ENCODE measurements at regions not wholly inside any gene's neighbourhood (a gene's known extent, or its start where the extent isn't known, plus 50 kb on each side); places are given as distances from the start of the nearest gene placed in this dataset.

DNA sequence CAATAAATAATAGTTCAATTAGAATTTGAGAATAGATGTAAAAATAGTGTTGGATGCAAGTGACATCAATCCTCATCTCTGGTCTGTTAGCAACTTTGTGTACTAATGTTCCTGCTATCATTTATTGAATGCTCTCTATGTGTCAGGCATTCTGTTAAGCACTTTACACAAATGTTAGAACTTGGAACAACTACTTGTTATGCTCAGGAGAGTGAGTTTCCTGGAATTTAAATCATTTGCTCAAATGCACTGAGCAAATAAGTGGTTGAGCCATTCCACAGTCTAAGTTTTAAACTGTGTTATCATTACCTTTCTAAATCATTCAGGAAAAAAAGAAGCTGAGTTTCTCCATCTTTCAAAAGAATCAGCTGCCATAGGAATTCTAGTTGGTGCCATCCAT, 1327.3 kb upstream of the GOT2 start:
- TF ChIP-seq, protein P1, sequence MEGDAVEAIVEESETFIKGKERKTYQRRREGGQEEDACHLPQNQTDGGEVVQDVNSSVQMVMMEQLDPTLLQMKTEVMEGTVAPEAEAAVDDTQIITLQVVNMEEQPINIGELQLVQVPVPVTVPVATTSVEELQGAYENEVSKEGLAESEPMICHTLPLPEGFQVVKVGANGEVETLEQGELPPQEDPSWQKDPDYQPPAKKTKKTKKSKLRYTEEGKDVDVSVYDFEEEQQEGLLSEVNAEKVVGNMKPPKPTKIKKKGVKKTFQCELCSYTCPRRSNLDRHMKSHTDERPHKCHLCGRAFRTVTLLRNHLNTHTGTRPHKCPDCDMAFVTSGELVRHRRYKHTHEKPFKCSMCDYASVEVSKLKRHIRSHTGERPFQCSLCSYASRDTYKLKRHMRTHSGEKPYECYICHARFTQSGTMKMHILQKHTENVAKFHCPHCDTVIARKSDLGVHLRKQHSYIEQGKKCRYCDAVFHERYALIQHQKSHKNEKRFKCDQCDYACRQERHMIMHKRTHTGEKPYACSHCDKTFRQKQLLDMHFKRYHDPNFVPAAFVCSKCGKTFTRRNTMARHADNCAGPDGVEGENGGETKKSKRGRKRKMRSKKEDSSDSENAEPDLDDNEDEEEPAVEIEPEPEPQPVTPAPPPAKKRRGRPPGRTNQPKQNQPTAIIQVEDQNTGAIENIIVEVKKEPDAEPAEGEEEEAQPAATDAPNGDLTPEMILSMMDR (IDR thresholded peaks at IDR 0.05; ENCODE audit: control insufficient read depth, extremely low read depth, insufficient read depth) = no peak
- no peak overlapping the region for H3K4me3 ChIP-seq (ENCODE audit: low read depth, low read length)
- DNase-seq (ENCODE audit: low read depth) = no peak

DNA sequence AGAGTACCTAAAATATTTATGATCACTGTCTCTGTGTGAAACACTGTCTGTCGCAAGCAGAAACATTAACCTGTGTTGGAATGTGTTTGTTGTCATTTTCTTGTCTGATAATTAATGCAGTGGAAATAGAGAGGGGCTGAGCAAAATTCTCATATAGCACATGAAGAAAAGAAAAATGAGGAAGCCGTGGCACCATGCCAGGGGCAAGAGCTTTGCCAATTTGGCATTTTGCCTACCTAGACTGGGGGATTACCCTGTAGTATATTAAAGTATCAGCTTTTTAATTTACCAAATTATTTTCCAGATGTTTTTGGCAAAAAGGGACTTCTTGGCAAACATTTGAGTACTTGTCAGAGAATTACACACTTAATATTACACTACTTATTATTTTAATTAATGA, 1326.6 kb upstream of the GOT2 start:
- H3K4me3 ChIP-seq (ENCODE audit: low read depth, low read length) = no peak overlapping the region
- DNase-seq (ENCODE audit: low read depth) = no peak
- TF ChIP-seq, protein P1 (IDR thresholded peaks at IDR 0.05; ENCODE audit: control insufficient read depth, extremely low read depth, insufficient read depth) = no peak

DNA sequence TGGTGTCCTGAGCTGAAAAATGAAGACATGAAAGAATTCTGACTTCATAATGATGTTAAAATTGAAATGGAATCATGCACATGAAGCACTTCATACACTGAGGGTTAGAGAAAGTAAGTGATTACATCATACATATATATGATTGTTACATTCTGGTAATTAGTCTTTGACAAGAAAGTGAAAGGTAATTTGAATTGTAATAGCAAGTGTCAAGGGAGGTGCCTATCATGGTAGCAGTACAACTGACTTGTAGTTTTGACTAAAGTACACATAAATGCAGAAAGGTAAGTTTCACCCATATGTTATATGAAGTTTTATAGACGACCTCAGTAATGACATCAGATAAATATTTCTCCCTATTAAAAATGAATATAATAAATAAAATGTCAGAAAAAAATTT, 1325.0 kb upstream of the GOT2 start:
- TF ChIP-seq, protein P1 (IDR thresholded peaks at IDR 0.05; ENCODE audit: control insufficient read depth, extremely low read depth, insufficient read depth) = no peak
- DNase-seq (ENCODE audit: low read depth) = no peak

DNA sequence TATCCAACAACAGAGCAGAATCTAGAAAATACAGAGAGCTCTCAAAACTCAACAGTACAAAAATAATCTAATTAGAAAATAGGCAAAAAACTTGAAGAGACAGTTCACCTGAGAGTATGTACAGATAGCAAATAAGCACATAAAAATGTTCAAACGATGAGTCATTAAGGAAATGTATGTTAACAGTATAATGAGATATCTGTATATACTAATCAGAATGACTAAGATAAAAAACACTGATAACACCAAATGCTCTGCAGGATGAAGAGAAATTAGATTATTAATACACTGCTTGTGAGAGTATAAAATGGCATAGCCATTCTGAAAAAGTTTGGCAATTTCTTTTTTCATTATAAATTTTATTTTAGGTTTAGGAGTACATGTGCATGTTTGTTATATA, 1307.6 kb upstream of the GOT2 start:
- TF ChIP-seq, protein P1 (IDR thresholded peaks at IDR 0.05; ENCODE audit: control insufficient read depth, extremely low read depth, insufficient read depth) = no peak
- no peak overlapping the region for H3K4me3 ChIP-seq (ENCODE audit: low read depth, low read length)
- no peak for DNase-seq (ENCODE audit: low read depth)

More for the DNA sequence above, 1325.0 kb upstream of the GOT2 start:
- no peak overlapping the region for H3K4me3 ChIP-seq (ENCODE audit: low read depth, low read length)

DNA sequence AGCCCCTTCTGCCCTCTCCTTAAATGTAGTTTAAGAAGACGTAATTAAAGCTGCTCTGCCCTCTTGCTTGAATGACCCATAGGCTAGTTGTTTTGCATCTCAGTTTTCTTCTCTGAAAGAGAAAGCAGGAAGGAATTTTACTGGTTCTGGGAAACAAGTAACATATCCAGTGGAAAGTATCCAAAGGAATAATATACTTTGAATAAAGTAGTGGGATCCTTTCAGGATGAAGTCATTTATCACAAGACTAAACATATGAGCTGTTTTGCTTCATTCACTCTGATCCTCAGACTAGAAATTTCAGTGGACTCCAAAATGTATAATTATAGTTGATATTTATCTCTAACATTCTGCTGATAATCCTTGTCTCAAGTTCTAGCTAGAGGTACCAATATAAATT, 1297.6 kb upstream of the GOT2 start:
- TF ChIP-seq, protein P1 (IDR thresholded peaks at IDR 0.05; ENCODE audit: control insufficient read depth, extremely low read depth, insufficient read depth) = no peak
- H3K4me3 ChIP-seq (ENCODE audit: low read depth, low read length) = no peak overlapping the region
- no peak for DNase-seq (ENCODE audit: low read depth)

DNA sequence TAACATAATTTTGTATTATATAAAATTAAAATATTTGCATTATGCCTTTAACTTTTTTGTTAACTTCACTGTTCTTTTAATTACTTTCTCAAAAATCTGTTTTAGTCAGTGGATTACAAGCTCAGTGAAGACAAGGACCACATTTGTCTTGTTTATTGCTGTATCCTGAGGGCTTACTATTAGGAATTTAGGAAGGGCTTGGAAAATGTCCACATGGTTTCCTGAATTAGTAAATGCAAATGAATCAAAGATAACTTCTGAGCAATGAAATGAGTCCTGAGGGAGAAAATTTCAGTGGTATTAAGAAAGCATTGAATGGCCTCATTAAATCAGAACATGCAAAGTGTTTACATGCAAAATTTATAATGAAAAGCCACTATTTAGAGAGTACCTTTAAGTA, 1293.2 kb upstream of the GOT2 start:
- TF ChIP-seq, protein P1 (IDR thresholded peaks at IDR 0.05; ENCODE audit: control insufficient read depth, extremely low read depth, insufficient read depth) = no peak
- no peak for DNase-seq (ENCODE audit: low read depth)
- H3K4me3 ChIP-seq (ENCODE audit: low read depth, low read length) = no peak overlapping the region

DNA sequence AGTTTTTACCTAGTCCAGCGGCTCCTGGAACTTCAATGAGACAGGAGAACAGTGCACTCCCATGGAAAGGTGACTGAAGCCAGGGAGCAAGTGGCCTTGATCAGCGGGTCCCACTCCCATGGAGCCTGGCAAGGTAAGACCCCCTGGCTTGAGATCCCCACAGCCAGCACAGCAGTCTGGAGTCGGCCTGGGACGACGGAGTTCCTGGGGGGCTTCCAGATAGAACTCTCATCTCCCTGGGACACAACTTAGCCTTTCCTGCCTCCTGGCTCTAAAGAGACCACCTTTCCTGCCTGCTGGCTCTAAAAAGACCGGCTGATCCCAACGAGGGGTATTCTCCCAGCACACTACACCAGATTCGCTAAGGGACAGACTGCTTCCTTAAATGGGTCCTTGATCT, 1279.0 kb upstream of the GOT2 start:
- H3K4me3 ChIP-seq (ENCODE audit: low read depth, low read length) = no peak overlapping the region
- TF ChIP-seq, protein P1 (IDR thresholded peaks at IDR 0.05; ENCODE audit: control insufficient read depth, extremely low read depth, insufficient read depth) = no peak
- DNase-seq (ENCODE audit: low read depth) = no peak

All from LNCaP clone FGC (cell line).